Brain microvascular endothelial cell (primary cell): ENCODE measurements at regions not wholly inside any gene's neighbourhood (a gene's known extent, or its start where the extent isn't known, plus 50 kb on each side); places are given as distances from the start of the nearest gene placed in this dataset.

Source experiments
- DNase-seq: peaks from one replicate; pipeline ENCODE4 v3.0.0-alpha.2; 2020
- H3K27ac ChIP-seq: fragments of 250-450 bp; sonication (Bioruptor Pico); 2 replicates; pipeline ENCODE4 v1.5.1; 2020; ENCODE audit warnings: mild to moderate bottlenecking, moderate library complexity
- H3K27me3 ChIP-seq: fragments of 250-450 bp; sonication (Bioruptor Pico); replicated peaks from 2 replicates; pipeline ENCODE4 v1.5.1; 2020; ENCODE audit warnings: mild to moderate bottlenecking
- H3K36me3 ChIP-seq: fragments of 250-450 bp; sonication (Bioruptor Pico); replicated peaks from 2 replicates; pipeline ENCODE4 v1.5.1; 2020; ENCODE audit warnings: mild to moderate bottlenecking
- H3K4me3 ChIP-seq: 2 replicates; pipeline ENCODE4 v1.5.1; 2011; ENCODE audit warnings: low read depth, mild to moderate bottlenecking, control low read depth, low read length, moderate library complexity
- in situ Hi-C: cut with HindIII; loops from 2 replicates; pipeline ENCODE4 v1.10.0; 2017; ENCODE audit warnings: low sequenced_read_pairs, low pct_ligation_motif_present
- TF ChIP-seq, protein P1 (sequence below): IDR thresholded peaks from 2 replicates; pipeline ENCODE4 v1.5.1; 2011; ENCODE audit warnings: low read depth, mild to moderate bottlenecking, moderate library complexity, low read length, control low read depth, inconsistent platforms; ENCODE audit errors: missing control alignments

- Histone ChIP-seq H3K36me3 (no peaks in the 10 kb centered on the region), H3K27me3 (no peaks in the 10 kb centered on the region), H3K4me3 (no peak overlapping the region), H3K27ac (no peak overlapping the region)
- TF ChIP-seq, protein P1, sequence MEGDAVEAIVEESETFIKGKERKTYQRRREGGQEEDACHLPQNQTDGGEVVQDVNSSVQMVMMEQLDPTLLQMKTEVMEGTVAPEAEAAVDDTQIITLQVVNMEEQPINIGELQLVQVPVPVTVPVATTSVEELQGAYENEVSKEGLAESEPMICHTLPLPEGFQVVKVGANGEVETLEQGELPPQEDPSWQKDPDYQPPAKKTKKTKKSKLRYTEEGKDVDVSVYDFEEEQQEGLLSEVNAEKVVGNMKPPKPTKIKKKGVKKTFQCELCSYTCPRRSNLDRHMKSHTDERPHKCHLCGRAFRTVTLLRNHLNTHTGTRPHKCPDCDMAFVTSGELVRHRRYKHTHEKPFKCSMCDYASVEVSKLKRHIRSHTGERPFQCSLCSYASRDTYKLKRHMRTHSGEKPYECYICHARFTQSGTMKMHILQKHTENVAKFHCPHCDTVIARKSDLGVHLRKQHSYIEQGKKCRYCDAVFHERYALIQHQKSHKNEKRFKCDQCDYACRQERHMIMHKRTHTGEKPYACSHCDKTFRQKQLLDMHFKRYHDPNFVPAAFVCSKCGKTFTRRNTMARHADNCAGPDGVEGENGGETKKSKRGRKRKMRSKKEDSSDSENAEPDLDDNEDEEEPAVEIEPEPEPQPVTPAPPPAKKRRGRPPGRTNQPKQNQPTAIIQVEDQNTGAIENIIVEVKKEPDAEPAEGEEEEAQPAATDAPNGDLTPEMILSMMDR = no peak
- DNase-seq = no peak
- in situ Hi-C loops = no loop called here
Observed at GRCh38 chr12:66055837-66056319, 74.7 kb downstream of the LLPH start.

- no peak for DNase-seq
- TF ChIP-seq, protein P1 = no peak
- in situ Hi-C loops = no loop called here
- no peaks in the 10 kb centered on the region for H3K36me3 ChIP-seq
- H3K27me3 ChIP-seq = no peaks in the 10 kb centered on the region
- no peak overlapping the region for H3K27ac ChIP-seq
- no peak overlapping the region for H3K4me3 ChIP-seq
Observed at GRCh38 chr12:66052988-66053615, 77.4 kb downstream of the LLPH start.

DNA sequence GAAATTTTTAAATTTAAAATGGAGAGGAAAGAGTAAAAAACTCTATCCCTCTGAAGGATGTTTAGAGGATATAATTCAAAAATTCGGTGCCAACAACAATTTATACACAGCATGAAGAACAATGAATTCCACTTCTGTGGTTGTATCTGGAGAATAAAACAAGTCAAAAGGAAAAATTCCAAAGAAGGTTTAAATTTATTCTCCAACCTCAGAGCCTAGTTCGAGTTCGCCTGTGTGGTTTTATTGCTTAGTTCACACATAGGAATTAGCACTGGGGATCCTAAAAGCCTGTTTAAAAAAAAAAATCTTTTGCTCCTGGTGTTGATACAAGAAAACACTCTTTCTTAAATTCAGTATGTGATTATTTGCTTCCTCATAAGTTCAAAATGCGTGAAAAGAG lies 79.2 kb downstream of the LLPH start:
- no peak overlapping the region for H3K4me3 ChIP-seq
- no peaks in the 10 kb centered on the region for H3K36me3 ChIP-seq
- in situ Hi-C loops = no loop called here
- no peaks in the 10 kb centered on the region for H3K27me3 ChIP-seq
- H3K27ac ChIP-seq = no peak overlapping the region
- no peak for DNase-seq
- TF ChIP-seq, protein P1 = no peak

DNA sequence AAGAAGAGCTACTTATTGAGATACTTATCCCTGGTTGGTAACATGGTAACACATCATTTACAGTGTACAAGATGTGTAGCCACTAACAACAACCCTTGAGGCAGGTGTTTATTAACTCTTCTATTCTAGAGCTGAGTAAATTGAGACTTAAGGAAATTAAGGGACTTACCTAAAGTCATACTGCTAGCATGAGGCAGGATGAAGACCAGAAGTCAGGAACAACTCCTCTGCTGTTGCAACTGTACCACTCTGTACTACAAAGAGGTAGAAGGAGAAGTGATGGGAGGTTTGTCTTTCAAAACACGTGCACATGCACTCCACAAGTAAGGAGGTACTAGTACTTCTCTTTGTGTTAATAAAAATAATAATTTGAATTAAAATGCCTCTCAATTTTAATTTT lies 79.9 kb downstream of the LLPH start:
- no peak overlapping the region for H3K4me3 ChIP-seq
- in situ Hi-C loops = no loop called here
- H3K36me3 ChIP-seq = no peaks in the 10 kb centered on the region
- H3K27ac ChIP-seq = no peak overlapping the region
- H3K27me3 ChIP-seq = no peaks in the 10 kb centered on the region
- no peak for DNase-seq
- TF ChIP-seq, protein P1 = no peak

- H3K27ac ChIP-seq = no peak overlapping the region
- H3K4me3 ChIP-seq = no peak overlapping the region
- no peaks in the 10 kb centered on the region for H3K27me3 ChIP-seq
- no peak for DNase-seq
- in situ Hi-C loops = no loop called here
- TF ChIP-seq, protein P1 = no peak
- H3K36me3 ChIP-seq = no peaks in the 10 kb centered on the region
Observed at GRCh38 chr12:66050283-66050576, 80.3 kb downstream of the LLPH start.
